Activated naive CD8-positive, alpha-beta T cell treated with anti-CD3 and anti-CD28 coated beads, Interleukin-2, amount 10 ng/mL, durations not matched to agents 7 days and 5 days (primary cell): ENCODE measurements at regions not wholly inside any gene's neighbourhood (a gene's known extent, or its start where the extent isn't known, plus 50 kb on each side); places are given as distances from the start of the nearest gene placed in this dataset.
A peak's percentile ranks its signal among the peaks of the same experiment; 100 is the strongest.

ENCODE experiments used
- ATAC-seq: fragments of 150-1000 bp; cut with Tn5 transposase; one replicate; pipeline ENCODE4 v1.10.0; 2021; ENCODE audit warnings: low read depth, moderate library complexity
- POLR2A ChIA-PET: fragments of 350-600 bp; sonication (Branson Sonifier 250); formaldehyde crosslinking; loops from one replicate; lab custom pipeline; 2021; ENCODE audit warnings: antibody characterized with exemption; lab: Charles Lee
- DNase-seq: peaks from one replicate; pipeline ENCODE4 v3.0.0; 2021
- H3K27ac Mint-ChIP-seq: one replicate; pipeline ENCODE4 v1.8.0; 2022; ENCODE audit warnings: mild to moderate bottlenecking, mixed read lengths
- H3K27me3 Mint-ChIP-seq: one replicate; pipeline ENCODE4 v1.8.0; 2022; ENCODE audit warnings: mild to moderate bottlenecking, moderate library complexity, mixed read lengths
- H3K36me3 Mint-ChIP-seq: one replicate; pipeline ENCODE4 v1.8.0; 2021; ENCODE audit warnings: mild to moderate bottlenecking, mixed read lengths
- H3K4me1 Mint-ChIP-seq: one replicate; pipeline ENCODE4 v1.8.0; 2021; ENCODE audit warnings: mixed read lengths
- H3K4me3 Mint-ChIP-seq: one replicate; pipeline ENCODE4 v1.8.0; 2022; ENCODE audit warnings: mild to moderate bottlenecking, moderate library complexity, mixed read lengths
- H3K9me3 Mint-ChIP-seq: one replicate; pipeline ENCODE4 v1.8.0; 2021; ENCODE audit warnings: mixed read lengths

DNA sequence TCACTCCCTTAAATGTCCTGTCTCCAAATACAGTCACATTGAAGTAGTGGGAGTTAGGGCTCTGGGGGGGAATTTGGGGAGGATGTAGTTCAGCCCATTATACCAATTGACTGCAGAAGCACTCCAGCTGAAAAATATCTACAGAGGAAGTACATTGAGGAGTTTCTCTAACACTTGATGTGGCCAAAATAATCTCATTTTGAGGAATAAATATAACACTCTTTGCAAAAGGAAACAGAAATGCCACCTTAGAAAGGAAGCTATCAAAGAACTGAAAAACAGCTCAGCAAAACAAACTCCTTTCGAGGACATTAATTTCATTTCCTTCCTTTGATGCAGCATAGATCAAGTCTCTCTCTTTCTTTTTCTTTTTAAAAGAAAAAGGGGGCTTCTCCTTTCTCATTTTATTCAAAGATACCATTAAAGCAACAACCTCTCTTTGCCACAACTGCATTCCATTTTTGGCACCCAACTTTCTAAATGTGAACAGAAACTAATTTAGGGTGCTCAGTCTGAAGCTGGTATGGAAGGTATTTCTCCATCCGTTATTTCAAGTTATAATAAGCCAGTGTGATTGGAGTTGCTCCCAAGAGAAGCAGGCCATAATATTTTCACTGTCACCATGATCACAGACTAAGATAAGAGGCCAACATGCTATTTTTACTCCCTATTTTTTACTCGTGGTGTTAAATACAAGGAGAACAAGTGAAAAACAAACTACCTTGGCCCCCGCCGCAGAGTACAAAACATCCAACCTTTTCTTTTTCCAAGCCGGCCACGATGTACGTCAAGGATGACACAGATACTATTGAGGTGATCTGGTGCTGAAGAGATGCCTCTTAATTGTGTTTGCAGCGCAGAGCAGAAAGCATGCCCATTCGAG, 230.4 kb upstream of the GATB start:
- POLR2A ChIA-PET = interaction anchor here (1.5 kb wide), 1 partner anchor 22 kb away, joined by 3 read pairs; no protein-coding TSS in a partner anchor
- no peak for DNase-seq

GRCh38 chr4:151990201-151990600, 229.4 kb upstream of the GATB start:
- no peak for DNase-seq
- peaks cover 5% of the 10 kb centered on the region for H3K27me3 Mint-ChIP-seq
- H3K9me3 Mint-ChIP-seq = peaks cover 4% of the 10 kb centered on the region
- peaks cover 11% of the 10 kb centered on the region for H3K36me3 Mint-ChIP-seq
- H3K4me1 Mint-ChIP-seq = peaks cover 33% of the 10 kb centered on the region
- no peak overlapping the region for H3K4me3 Mint-ChIP-seq
- POLR2A ChIA-PET = interaction anchor here (1.5 kb wide), 1 partner anchor 23 kb away, joined by 3 read pairs; no protein-coding TSS in a partner anchor
- H3K27ac Mint-ChIP-seq = no peak overlapping the region
- no peak for ATAC-seq

More for the DNA sequence above, 230.4 kb upstream of the GATB start:
- Mint-ChIP-seq H3K9me3 (peaks cover 7% of the 10 kb centered on the region), H3K4me1 (peaks cover 33% of the 10 kb centered on the region), H3K27ac (peak overlapping the region; percentile 69), H3K4me3 (peak overlapping the region; percentile 46), H3K27me3 (peaks cover 4% of the 10 kb centered on the region), H3K36me3 (peaks cover 11% of the 10 kb centered on the region)
- no peak for ATAC-seq

DNA sequence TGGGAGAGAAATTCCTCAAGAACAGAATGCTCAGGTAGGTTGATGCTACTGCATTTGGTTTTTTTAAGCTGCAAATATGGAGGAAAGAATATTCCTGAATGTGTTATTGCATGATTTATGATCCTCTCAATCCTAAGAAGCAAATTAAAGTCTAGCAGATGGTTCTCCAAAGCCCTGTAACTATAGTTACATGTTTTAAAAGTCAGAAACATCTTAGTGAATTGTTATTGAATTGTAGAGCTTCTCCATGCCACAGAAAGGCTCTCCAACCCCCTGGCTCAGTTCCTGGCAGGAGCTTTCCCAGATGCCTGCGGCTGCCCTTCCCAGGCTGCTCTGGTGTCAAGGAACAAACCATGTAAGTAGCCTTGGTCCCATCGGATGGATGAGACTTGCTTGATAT, 227.8 kb upstream of the GATB start:
- Mint-ChIP-seq H3K9me3 (no peaks in the 10 kb centered on the region), H3K4me1 (peaks cover 26% of the 10 kb centered on the region), H3K27me3 (peaks cover 5% of the 10 kb centered on the region), H3K36me3 (peaks cover 9% of the 10 kb centered on the region), H3K4me3 (no peak overlapping the region), H3K27ac (no peak overlapping the region)
- DNase-seq = no peak
- POLR2A ChIA-PET = no interaction called here
- no peak for ATAC-seq

- Mint-ChIP-seq H3K36me3 (peaks cover 6% of the 10 kb centered on the region), H3K4me1 (peaks cover 19% of the 10 kb centered on the region), H3K27ac (no peak overlapping the region), H3K9me3 (no peaks in the 10 kb centered on the region), H3K27me3 (peaks cover 5% of the 10 kb centered on the region), H3K4me3 (no peak overlapping the region)
- ATAC-seq (no peak), DNase-seq (no peak)
- POLR2A ChIA-PET = no interaction called here
Measured at GRCh38 chr4:151987606-151988005, 226.8 kb upstream of the GATB start.

GRCh38 chr4:151983854-151984253, 223.0 kb upstream of the GATB start:
- H3K36me3 Mint-ChIP-seq = peaks cover 2% of the 10 kb centered on the region
- H3K9me3 Mint-ChIP-seq = peaks cover 7% of the 10 kb centered on the region

GRCh38 chr4:151979819-151980218, 219.0 kb upstream of the GATB start:
- no peak overlapping the region for H3K27ac Mint-ChIP-seq
- no peaks in the 10 kb centered on the region for H3K4me1 Mint-ChIP-seq
- H3K4me3 Mint-ChIP-seq = no peak overlapping the region
- H3K36me3 Mint-ChIP-seq = peaks cover 9% of the 10 kb centered on the region
- DNase-seq = no peak
- peaks cover 23% of the 10 kb centered on the region for H3K9me3 Mint-ChIP-seq
- ATAC-seq = no peak
- POLR2A ChIA-PET = no interaction called here
- H3K27me3 Mint-ChIP-seq = no peaks in the 10 kb centered on the region

More at GRCh38 chr4:151983854-151984253, 223.0 kb upstream of the GATB start:
- H3K4me3 Mint-ChIP-seq = no peak overlapping the region
- no peaks in the 10 kb centered on the region for H3K4me1 Mint-ChIP-seq
- no peak for ATAC-seq
- DNase-seq = no peak
- no peak overlapping the region for H3K27ac Mint-ChIP-seq
- H3K27me3 Mint-ChIP-seq = peaks cover 5% of the 10 kb centered on the region
- POLR2A ChIA-PET = no interaction called here

DNA sequence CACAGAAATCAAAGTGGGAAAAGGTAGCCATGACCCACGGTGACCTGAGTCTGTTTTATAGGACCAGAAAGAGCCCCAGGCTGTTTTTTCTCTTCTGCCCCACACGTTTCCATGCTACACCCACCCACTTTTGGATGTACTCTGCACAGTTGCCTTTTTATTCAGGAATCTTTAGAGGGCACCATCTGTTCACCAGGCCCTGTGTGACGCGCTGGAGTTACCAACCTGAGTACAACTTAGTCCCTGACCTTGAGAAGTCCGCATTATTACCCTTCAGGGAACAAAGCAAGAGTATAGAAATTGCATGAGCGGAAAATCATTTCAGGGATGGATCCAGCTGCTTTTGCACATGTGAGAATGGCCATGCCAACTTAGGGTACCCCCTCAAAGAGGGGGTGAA, 207.8 kb upstream of the GATB start:
- DNase-seq (no peak), ATAC-seq (no peak)
- POLR2A ChIA-PET = no interaction called here
- H3K9me3 Mint-ChIP-seq = peaks cover 3% of the 10 kb centered on the region
- H3K27me3 Mint-ChIP-seq = no peaks in the 10 kb centered on the region
- H3K4me1 Mint-ChIP-seq = no peaks in the 10 kb centered on the region
- H3K4me3 Mint-ChIP-seq = no peak overlapping the region
- no peak overlapping the region for H3K27ac Mint-ChIP-seq
- H3K36me3 Mint-ChIP-seq = no peaks in the 10 kb centered on the region

- Mint-ChIP-seq H3K9me3 (peaks cover 3% of the 10 kb centered on the region), H3K27me3 (peaks cover 3% of the 10 kb centered on the region), H3K4me1 (no peaks in the 10 kb centered on the region)
Measured at GRCh38 chr4:151967074-151967473, 206.3 kb upstream of the GATB start.

DNA sequence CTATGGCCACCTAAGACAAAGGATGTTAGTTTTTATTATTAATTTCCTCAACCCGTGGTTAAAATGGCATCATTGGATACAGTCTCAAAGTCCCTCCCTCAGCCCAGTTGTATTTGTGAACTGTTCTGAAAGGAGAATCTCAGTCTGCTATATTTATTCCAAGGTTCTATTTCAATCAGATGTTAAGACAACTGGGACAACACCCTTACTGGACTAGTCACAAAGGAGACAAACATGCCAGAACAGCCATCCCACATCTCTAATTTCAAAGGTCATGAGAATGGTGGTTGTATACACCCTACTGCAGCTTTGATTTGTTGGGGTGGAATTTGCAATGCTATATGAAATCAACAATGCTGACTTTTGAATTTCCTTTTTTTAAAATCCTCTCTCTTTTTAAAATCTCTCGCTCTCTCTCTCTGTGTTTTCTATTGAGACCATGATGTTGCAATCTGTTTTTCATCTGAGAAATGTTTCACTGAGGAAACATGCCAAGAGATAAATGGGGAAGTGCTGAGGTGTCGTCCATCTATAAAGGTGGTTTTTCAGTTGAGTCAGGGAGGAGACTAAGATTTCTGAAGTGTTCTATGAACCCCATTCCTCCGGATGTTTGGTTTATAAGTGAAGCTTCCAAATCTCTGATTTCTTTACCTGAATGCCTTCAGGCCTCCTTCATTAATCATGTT, 201.5 kb upstream of the GATB start:
- Mint-ChIP-seq H3K9me3 (peaks cover 3% of the 10 kb centered on the region), H3K36me3 (no peaks in the 10 kb centered on the region), H3K4me1 (no peaks in the 10 kb centered on the region), H3K4me3 (no peak overlapping the region), H3K27me3 (peaks cover 9% of the 10 kb centered on the region), H3K27ac (no peak overlapping the region)
- POLR2A ChIA-PET = no interaction called here
- no peak for DNase-seq
- ATAC-seq = no peak

More at GRCh38 chr4:151967074-151967473, 206.3 kb upstream of the GATB start:
- POLR2A ChIA-PET = no interaction called here
- DNase-seq (no peak), ATAC-seq (no peak)
- Mint-ChIP-seq H3K4me3 (no peak overlapping the region), H3K27ac (no peak overlapping the region), H3K36me3 (no peaks in the 10 kb centered on the region)

- Mint-ChIP-seq H3K36me3 (no peaks in the 10 kb centered on the region), H3K4me3 (no peak overlapping the region), H3K9me3 (peaks cover 3% of the 10 kb centered on the region), H3K27ac (no peak overlapping the region), H3K4me1 (no peaks in the 10 kb centered on the region), H3K27me3 (peaks cover 9% of the 10 kb centered on the region)
- no peak for ATAC-seq
- DNase-seq = no peak
- POLR2A ChIA-PET = no interaction called here
Measured at GRCh38 chr4:151961456-151961855, 200.6 kb upstream of the GATB start.

- Mint-ChIP-seq H3K9me3 (peaks cover 3% of the 10 kb centered on the region), H3K27ac (peak overlapping the region; percentile 13), H3K36me3 (no peaks in the 10 kb centered on the region), H3K4me1 (no peaks in the 10 kb centered on the region), H3K4me3 (no peak overlapping the region), H3K27me3 (peaks cover 9% of the 10 kb centered on the region)
- ATAC-seq (no peak), DNase-seq (no peak)
- POLR2A ChIA-PET = no interaction called here
Measured at GRCh38 chr4:151960449-151961230, 199.8 kb upstream of the GATB start.

DNA sequence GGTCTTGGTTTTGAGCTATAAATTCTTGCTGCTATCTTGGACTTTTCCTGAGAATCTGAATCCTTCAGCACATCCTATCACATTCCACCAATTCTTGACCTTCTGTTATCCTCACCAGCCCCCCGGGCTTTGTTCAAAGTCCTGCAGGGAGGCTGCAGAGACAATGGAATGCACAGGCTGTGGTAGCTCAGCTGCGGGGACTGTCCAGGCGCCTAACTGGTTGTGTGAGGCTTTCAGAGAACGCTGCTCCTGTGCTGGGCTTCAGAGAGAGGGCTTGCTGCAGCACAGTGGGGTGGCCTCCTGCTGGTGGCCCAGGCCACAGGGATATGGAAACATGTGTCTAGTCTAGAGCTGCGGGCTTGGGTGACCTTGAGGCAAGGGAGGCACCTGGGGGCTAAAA, 196.3 kb upstream of the GATB start:
- Mint-ChIP-seq H3K4me3 (no peak overlapping the region), H3K9me3 (peaks cover 1% of the 10 kb centered on the region), H3K4me1 (no peaks in the 10 kb centered on the region), H3K27ac (no peak overlapping the region), H3K36me3 (no peaks in the 10 kb centered on the region), H3K27me3 (peaks cover 6% of the 10 kb centered on the region)
- POLR2A ChIA-PET = no interaction called here
- DNase-seq = no peak
- ATAC-seq = no peak

DNA sequence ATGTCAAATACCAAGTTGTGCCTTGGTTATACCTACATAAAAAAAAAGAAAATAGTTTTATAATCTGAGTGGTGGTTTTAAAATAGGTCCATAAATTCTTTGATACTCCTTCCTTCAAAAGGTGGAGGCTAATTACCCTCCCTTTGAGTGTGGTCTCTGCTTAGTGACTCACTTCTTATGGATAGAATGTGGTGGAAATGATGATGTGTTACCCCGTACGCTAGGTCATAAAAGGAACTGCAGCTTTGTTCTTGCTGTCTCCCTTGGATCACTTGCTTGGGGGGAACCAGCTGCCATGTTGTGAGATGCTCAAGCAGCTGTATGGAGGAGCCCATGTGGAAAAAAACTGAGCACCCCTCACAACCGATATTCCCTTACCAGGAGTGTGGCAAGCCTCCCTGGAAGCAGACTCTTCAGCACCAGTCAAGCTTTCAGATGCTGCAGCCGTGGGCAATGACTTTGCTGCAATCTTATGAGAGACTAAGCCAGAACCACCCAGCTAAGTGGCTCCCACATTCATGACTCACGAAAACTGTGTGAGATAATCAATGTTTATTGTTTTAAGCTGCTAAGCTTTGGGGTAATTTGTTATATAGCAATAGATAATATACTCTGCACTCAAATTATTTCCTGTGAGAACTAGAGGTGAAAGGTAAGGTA, 195.0 kb upstream of the GATB start:
- no peaks in the 10 kb centered on the region for H3K36me3 Mint-ChIP-seq
- no peak overlapping the region for H3K4me3 Mint-ChIP-seq
- POLR2A ChIA-PET = no interaction called here
- peaks cover 1% of the 10 kb centered on the region for H3K9me3 Mint-ChIP-seq
- no peaks in the 10 kb centered on the region for H3K4me1 Mint-ChIP-seq
- DNase-seq = no peak
- no peak for ATAC-seq
- peaks cover 6% of the 10 kb centered on the region for H3K27me3 Mint-ChIP-seq
- no peak overlapping the region for H3K27ac Mint-ChIP-seq
